ENCODE measurements at regions not wholly inside any gene's neighbourhood (a gene's known extent, or its start where the extent isn't known, plus 50 kb on each side); places are given as distances from the start of the nearest gene placed in this dataset.

GRCh38 chr13:30133996-30134395, 173.4 kb downstream of the KATNAL1 start:
- CTCF ChIA-PET: interaction anchor here (5.0 kb wide), 1 partner anchor 20 kb away, joined by 42 read pairs; no protein-coding TSS in a partner anchor
- Histone ChIP-seq H3K9me3 (ENCODE audit: control insufficient read depth in 1 of 2, insufficient read depth in 1 of 2, low read length in 2 of 2) (no peaks in the 10 kb centered on the region), H3K4me1 (ENCODE audit: insufficient read depth, low read length) (peaks cover 13% of the 10 kb centered on the region), H3K4me3 (ENCODE audit: low read length) (no peak overlapping the region), H3K36me3 (ENCODE audit: insufficient read depth, low read length) (no peaks in the 10 kb centered on the region), H3K27me3 (ENCODE audit: control insufficient read depth in 1 of 2, insufficient read depth in 2 of 2, low read length in 2 of 2) (no peaks in the 10 kb centered on the region), H3K27ac (ENCODE audit: low read depth in 1 of 2, low read length in 2 of 2) (no peak overlapping the region)
- no peak for DNase-seq
- Mint-ChIP-seq H3K27me3 (no peaks in the 10 kb centered on the region), H3K27ac (no peak overlapping the region), H3K4me3 (no peak overlapping the region), H3K36me3 (ENCODE audit: low read depth) (no peaks in the 10 kb centered on the region), H3K4me1 (ENCODE audit: low read depth) (peaks cover 16% of the 10 kb centered on the region), H3K9me3 (no peaks in the 10 kb centered on the region)
- TF ChIP-seq CTCF (IDR thresholded peaks at IDR 0.05): no peak
- intact Hi-C loops (cut with DNase I, micrococcal nuclease): loop anchor here (2.0 to 5.0 kb wide), 6 partner anchors 168 to 669 kb away; no protein-coding TSS in a partner anchor
- POLR2A ChIA-PET: interaction anchor here (1.0 to 4.5 kb wide), 3 partner anchors 15 to 52 kb away, joined by 3 to 64 read pairs (median 34); no protein-coding TSS in a partner anchor
- no peak for ATAC-seq (ENCODE audit: poor library complexity)

GRCh38 chr13:30133554-30133912, 173.8 kb downstream of the KATNAL1 start:
- ATAC-seq (ENCODE audit: poor library complexity) (no peak), DNase-seq (no peak)
- Histone ChIP-seq H3K4me3 (ENCODE audit: low read length) (no peak overlapping the region), H3K27ac (ENCODE audit: low read depth in 1 of 2, low read length in 2 of 2) (no peak overlapping the region), H3K4me1 (ENCODE audit: insufficient read depth, low read length) (peaks cover 13% of the 10 kb centered on the region), H3K27me3 (ENCODE audit: control insufficient read depth in 1 of 2, insufficient read depth in 2 of 2, low read length in 2 of 2) (no peaks in the 10 kb centered on the region), H3K9me3 (ENCODE audit: control insufficient read depth in 1 of 2, insufficient read depth in 1 of 2, low read length in 2 of 2) (no peaks in the 10 kb centered on the region), H3K36me3 (ENCODE audit: insufficient read depth, low read length) (no peaks in the 10 kb centered on the region)
- ChIA-PET CTCF (interaction anchor here (2.2 to 5.0 kb wide), 2 partner anchors 11 to 19 kb away, joined by 20 to 42 read pairs; no protein-coding TSS in a partner anchor), POLR2A (interaction anchor here (1.0 to 4.5 kb wide), 3 partner anchors 16 to 53 kb away, joined by 3 to 64 read pairs (median 34); no protein-coding TSS in a partner anchor)
- peaks cover 15% of the 10 kb centered on the region for H3K4me1 Mint-ChIP-seq (ENCODE audit: low read depth)
- no peaks in the 10 kb centered on the region for H3K36me3 Mint-ChIP-seq (ENCODE audit: low read depth)
- no peak overlapping the region for H3K4me3 Mint-ChIP-seq
- no peak overlapping the region for H3K27ac Mint-ChIP-seq
- no peak for TF ChIP-seq CTCF (IDR thresholded peaks at IDR 0.05)
- H3K27me3 Mint-ChIP-seq: no peaks in the 10 kb centered on the region
- intact Hi-C loops (cut with DNase I, micrococcal nuclease): loop anchor here (2.0 to 5.0 kb wide), 6 partner anchors 169 to 669 kb away; no protein-coding TSS in a partner anchor
- H3K9me3 Mint-ChIP-seq: no peaks in the 10 kb centered on the region

GRCh38 chr13:30132623-30133553, 174.5 kb downstream of the KATNAL1 start:
- Histone ChIP-seq H3K4me1 (ENCODE audit: insufficient read depth, low read length) (peaks cover 13% of the 10 kb centered on the region), H3K27me3 (ENCODE audit: control insufficient read depth in 1 of 2, insufficient read depth in 2 of 2, low read length in 2 of 2) (no peaks in the 10 kb centered on the region), H3K27ac (ENCODE audit: low read depth in 1 of 2, low read length in 2 of 2) (no peak overlapping the region), H3K36me3 (ENCODE audit: insufficient read depth, low read length) (no peaks in the 10 kb centered on the region), H3K9me3 (ENCODE audit: control insufficient read depth in 1 of 2, insufficient read depth in 1 of 2, low read length in 2 of 2) (no peaks in the 10 kb centered on the region), H3K4me3 (ENCODE audit: low read length) (no peak overlapping the region)
- peak overlapping the region; percentile 22 for H3K4me3 Mint-ChIP-seq
- peaks cover 15% of the 10 kb centered on the region for H3K4me1 Mint-ChIP-seq (ENCODE audit: low read depth)
- no peaks in the 10 kb centered on the region for H3K9me3 Mint-ChIP-seq
- ChIA-PET POLR2A (interaction anchor here (0.5 to 4.5 kb wide), 29 partner anchors 10 to 670 kb away, joined by 3 to 64 read pairs (median 5); partner anchors contain the start of genes KATNAL1, UBL3 and USPL1), CTCF (interaction anchor here (0.7 to 5.0 kb wide), 35 partner anchors 9 to 1068 kb away, joined by 3 to 42 read pairs (median 4); partner anchors contain the start of gene KATNAL1)
- DNase-seq: peak; percentile 93 to 99 (median 98)
- no peaks in the 10 kb centered on the region for H3K27me3 Mint-ChIP-seq
- no peaks in the 10 kb centered on the region for H3K36me3 Mint-ChIP-seq (ENCODE audit: low read depth)
- intact Hi-C loops (cut with DNase I, micrococcal nuclease): loop anchor here (1.0 to 5.0 kb wide), 11 partner anchors 25 to 670 kb away; no protein-coding TSS in a partner anchor
- peak; percentile 100 for ATAC-seq (ENCODE audit: poor library complexity)
- no peak overlapping the region for H3K27ac Mint-ChIP-seq
- peak; percentile 84 for TF ChIP-seq CTCF (IDR thresholded peaks at IDR 0.05)
